CD4-positive, alpha-beta T cell treated with Interleukin-4 for 1 hour (primary cell): ENCODE measurements at regions not wholly inside any gene's neighbourhood (a gene's known extent, or its start where the extent isn't known, plus 50 kb on each side); places are given as distances from the start of the nearest gene placed in this dataset.
"Not testable (repeated sequence)": the region's sequence is repeated elsewhere in the genome, so short reads cannot be mapped to it uniquely, and the experiment has no call there.

Experiments used
- DNase-seq, 2 donors: peaks; one replicate each; pipeline ENCODE4 v3.0.0-alpha.2; 2020 to 2022

DNA sequence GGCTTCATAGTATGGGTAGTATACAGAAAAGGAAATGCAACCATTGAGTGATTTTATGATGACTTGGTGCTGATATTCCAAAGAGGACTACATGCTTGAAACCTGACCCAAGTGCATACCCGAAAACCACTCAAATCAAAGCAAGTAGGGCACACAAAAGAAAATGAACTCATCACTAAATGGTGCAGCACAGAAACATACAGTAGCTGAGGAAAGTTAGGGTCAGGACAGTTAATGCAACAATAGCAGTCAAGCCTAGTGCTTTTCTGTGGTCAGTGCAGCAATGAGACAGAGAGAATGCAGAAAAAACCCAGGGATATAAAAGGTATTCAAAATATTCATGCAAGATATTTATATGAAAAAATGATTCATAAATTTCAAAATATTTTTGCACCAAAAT, 711.1 kb downstream of the EPHA7 start:
- no peak for DNase-seq

DNA sequence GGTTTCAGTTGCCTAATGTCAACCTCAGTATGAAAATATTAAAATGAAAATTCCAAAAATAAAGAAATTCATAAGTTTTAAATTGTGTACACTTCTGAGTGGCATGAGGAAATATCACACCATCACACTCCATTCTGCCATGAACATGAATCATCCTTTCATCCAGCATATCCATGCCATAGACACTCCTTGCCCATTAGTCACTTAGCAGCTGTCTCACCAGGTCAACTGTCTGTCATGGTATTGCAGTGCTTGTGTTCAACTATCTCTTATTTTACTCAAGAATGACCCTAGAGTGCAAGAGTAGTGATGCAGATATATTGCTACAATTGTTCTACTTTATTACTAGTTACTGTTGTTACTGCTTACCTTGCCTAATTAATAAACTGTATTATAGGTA, 712.4 kb downstream of the EPHA7 start:
- no peak for DNase-seq

DNA sequence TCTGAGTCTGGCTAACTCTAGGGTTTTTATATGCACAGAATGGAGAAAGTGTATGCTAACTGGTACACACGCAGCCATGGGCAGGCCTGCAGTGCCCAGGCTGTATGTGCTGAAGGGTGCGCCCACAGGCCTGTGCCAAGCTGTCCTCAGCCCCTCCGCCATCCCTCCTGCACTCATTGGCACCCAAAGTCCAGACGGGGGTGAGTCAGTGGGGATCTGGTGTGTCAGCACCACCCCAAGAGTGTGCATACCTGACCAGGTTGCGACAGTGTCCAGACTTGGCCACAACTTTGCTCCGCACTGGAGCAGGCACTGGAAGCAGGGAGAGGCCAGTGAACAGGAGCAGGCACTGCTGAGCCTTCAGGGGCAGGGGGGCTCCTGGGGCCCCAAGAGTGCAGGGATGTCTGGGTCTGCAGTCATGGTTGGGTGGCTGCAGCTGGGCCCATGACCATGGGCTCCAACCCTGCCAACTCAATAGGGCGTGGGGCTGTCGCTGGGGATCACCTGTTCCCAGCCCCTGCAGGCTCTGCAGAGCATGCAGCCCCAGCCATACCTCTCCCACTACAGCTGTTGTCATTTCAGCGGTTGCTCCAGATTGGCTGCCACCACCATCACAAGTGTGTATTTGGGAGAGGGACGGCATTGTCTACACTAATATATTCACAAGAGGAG, 717.8 kb downstream of the EPHA7 start:
- DNase-seq: no peak

DNA sequence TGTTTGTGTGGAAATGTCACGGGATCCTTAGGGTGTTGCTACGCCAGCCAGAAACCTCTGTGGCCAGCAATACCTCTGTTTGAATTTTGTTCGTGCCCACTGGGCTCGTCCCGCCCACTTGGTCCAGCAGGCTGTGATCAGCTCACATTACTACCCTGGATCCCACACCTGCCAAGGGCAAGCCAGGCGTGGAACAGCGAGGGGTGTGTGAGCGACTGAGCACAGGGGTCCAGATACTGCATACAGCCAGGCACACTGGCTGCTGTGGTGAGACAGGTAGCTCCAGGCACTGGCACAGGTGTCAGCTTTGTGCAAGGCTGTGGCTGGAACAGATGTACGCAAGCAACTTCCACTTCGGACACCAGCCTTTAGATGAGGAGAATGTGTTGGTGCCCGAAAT, 718.9 kb downstream of the EPHA7 start:
- DNase-seq: no peak

DNA sequence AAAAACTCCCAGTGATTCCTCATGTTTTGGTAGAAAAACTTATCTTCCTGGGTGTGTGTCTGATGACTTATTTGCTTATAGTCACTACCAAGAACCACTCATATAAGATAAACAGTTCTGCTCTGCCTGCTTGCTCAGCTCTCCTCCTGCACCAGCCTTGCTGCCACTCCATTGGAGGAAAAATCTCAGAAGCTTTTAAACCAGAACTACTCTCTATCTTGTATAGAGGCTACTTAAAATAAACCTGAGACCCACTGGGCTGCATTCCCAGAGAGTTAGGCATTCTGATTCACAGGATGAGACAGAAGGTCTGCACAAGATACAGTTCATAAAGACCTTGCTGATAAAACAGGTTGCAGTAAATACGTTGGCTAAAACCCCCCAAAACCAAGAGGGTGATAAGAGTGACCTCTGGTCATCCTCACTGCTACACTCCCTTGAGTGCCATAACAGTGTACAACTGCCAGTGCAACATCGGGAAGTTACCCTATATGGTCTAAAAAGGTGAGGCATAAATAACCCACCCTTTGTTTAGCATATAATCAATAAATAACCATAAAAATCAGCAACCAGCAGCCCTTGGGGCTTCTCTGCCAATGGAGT, 728.3 kb downstream of the EPHA7 start:
- no peak for DNase-seq

DNA sequence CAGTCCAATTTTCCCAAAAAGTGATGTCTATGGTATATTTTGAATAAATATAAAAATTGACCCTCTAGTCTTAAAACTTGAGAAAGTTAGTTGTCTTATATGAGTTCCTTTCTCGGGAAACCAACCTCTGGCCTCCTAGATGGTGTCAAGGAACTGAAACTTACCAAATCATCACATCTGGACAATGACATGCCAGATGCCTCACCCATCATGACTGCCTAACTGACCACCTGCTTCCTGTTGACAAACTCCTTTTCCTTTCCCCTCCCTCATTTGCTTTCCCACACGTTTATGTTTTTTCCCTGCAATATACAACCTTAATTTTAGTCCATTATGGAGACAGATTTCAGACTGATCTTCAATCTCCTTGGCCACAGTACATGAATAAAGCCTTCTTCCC, 731.0 kb downstream of the EPHA7 start:
- DNase-seq: no peak

DNA sequence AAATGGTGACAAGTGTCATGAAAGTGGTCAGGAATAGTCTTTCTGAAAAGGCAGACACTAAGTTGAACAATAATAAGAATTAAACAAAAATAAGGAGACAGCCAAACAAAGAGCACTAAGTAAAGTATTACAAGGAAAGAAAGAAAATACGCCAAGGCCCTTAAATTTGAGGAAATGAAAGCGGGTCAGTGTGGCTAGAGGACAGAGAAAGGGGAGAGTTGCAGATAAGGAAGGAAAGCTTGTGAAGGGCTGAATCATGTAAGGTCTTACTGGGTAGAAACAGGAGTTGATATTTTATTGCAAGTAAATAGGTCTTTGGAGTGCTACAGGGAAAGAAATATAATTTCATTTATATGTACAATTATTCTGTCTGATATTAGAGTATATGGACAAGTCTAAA, 732.1 kb downstream of the EPHA7 start:
- DNase-seq: no peak

DNA sequence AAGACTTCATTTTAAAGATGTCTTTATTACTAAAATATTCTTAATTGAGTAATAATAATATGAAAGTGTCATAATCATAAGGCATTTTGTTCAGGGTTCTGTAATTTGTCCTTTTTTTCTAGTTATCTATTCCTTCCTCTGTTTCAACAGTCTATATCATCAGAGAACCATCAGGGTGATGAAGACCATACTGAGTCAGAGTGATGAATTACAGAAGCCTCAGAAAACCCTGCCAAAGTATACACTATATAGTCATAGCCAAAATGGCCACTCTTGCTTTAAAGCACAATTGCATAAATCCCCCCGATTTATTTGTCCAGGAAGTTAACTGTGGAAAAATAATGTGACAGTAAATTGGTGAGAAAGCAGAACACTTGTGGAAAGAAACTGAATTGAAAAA, 735.0 kb downstream of the EPHA7 start:
- DNase-seq: no peak

DNA sequence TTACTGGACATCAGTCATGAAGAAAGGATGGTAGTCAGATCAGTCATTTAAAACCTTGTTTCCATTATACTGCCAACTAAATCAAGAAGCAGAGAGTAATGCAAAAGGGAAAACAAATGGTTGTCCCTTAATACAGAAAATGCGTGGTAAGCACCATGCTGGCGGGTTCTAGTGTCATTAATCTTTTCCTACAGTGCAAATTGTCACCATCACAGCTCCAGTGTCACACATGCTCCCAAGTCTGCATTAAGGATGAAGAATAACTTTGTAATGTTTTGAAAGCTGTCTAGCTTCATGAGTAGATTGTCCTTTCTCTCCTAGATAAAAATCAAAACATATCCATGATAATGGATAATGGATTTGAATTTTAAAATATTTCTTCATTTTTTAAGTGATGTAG, 735.6 kb downstream of the EPHA7 start:
- no peak for DNase-seq

DNA sequence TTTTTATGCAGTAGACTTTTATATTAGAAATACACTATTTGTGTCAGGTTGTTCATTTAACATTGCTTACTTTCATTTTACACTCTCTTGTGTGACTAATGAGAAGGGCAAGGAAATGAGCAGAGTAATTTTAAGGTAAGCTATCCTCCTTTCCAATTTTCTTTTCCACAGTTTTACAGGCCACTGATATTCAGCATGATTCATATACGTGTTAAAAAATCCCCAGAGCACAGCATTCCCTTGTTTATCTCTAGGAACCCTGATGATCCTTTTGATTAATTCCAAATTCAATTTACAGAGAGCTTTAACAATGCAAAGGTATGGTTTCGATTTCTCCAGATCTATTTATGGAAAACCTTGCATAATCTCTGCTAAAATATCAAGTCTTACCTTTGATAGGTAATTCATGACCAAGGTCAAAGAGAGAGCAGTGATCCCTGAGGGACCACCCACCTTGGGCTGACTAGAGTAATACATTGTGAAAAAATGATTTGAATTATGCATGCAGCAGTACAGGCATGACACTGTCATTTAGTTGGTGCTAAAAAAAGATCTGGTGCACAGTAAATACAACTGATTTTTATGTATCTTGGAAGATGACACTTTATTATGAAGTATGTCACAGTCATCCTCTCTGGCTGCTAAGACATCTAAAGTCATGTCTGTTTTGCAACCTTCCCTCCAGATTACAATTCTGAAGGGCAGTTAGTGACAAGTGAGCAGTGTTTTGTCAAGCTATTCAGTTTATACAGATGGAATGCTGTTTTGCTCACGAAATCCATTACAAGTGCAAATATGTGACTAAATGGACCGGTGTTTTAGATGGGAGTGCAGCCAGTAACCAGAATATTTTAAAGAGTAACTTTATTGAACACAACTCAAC, 736.6 kb downstream of the EPHA7 start:
- no peak for DNase-seq

DNA sequence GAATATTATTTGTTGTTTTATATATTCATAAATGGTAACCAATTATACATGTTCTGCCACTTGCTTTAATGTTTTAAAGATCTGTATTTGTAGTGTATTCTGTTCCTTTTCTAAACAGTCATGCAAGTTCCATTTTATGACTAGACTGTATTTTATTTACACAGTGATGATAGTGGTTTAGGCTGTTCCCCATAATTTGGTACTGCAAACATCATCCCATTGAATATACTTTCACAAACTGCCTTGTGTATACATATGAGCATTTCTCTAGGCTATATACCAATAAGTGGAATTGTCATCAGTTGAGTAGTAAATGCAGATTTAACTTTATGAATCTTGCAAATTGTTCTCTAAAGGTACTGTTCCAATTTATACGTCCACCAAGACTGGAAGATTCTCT, 738.0 kb downstream of the EPHA7 start:
- no peak for DNase-seq

DNA sequence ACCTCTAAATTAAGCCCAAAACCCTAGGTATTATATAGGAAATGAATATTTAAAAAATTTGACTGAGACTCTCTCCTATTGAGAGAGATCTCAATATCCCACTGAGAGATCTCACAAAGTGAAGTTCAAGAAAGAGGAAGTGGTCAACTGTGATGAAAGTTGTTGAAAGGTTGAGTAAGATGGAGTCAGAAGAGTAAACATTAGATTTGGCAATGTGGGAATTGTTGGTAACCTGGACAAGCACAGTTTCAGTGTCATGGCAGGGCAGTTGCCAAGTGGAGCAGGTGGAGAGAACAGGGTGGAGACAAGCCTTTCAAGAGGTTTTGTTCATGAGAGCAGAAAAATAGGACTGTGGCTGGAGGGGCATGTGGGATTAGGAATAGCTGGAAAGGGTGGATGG, 747.9 kb downstream of the EPHA7 start:
- DNase-seq: not testable (repeated sequence)

DNA sequence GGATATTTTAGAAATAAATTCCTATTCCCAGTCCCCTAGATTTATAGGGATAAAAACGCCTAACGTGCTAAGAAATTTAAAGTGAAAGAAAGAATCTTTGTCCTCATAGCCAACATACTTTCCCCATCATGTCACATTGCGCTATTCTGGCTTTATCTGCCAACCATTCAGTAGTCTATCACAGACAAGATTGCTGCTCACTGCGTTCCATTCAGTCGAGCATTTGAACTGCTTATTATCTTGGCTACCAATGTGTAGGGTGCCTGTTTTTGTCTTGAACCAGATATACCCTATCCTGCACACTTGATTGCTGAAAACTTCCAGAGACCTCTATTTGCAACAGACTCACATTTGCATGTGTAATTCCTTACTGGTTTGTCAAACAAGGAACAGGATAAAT, 751.5 kb downstream of the EPHA7 start:
- no peak for DNase-seq

DNA sequence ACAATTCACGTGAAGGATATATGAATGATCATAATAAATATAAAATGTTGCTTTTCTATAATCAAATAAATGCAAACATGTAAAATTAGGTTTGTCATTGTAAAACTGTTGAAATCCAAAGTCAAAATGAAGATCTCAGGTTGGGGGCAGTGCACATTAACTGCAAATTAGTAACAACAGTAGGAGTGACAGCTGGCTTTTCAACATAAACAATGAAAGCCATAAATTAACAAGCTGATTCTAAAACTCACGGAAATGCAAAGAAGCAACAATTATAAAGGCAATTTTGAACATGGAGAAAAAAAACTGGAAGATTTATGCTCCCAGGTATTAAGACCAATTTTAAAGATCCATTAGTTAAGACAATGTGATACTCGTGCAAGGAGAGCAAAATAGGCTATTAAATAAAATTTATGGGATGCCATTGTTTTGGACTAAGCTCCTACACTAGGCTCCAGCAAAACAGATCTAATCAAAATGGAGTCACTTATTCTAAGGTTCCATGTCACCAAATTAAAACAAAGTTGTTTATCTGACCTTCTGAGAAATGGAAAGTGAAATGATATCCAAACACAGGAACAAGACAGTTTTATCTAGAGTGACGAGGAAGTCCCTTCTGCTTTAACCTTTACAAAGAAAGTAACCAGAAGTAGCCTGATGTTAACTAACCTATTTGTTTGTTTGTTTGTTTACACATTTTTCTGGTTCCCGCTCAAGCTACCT, 770.8 kb downstream of the EPHA7 start:
- DNase-seq: no peak

DNA sequence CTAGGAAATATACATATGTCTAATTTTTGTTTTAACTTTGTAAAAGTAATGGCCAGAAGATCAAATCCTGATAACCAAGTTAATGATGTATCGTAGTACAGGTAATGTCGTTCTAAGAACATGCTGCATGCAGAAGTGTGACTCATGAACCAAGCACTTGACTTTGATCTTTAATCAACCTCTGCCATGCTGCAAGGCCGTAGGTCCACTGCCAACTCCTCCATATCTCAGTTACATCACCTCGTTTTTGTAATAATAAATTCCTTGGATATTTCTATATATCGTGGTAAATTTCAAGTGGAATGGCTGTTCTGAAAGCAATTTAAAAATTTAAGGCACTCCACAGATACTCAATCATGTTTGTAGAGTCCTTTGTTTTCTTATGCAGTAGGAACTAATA, 771.7 kb downstream of the EPHA7 start:
- no peak for DNase-seq

DNA sequence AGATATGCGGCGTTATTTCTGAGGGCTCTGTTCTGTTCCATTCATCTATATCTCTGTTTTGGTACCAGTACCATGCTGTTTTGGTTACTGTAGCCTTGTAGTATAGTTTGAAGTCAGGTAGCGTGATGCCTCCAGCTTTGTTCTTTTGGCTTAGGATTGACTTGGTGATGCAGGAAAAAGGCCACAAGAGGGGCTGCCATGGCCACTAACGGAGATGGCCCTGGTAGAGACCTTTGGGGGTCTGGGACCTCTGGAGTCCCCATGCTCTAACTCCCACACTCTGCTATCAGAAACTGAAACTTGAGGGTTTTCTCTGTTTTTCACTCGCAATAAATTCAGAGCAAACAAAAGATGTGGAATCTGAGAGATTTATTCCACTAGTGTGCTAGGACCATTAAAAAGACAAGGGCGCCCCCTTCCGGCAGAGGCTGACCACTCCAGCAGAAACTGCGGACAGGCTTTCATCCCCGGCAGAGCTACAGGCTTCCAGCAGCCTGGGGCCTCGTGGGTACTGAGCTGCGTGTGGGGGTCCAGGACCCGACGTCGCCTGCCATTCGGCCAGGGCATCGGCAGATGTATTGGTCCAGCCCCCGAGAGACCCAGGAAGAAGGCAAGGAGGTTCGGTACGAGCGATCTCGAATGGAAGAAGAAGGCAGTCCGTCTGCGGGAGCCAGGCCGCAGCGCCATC, 775.1 kb downstream of the EPHA7 start:
- peak in 1 of 2 donors; percentile 11 for DNase-seq

DNA sequence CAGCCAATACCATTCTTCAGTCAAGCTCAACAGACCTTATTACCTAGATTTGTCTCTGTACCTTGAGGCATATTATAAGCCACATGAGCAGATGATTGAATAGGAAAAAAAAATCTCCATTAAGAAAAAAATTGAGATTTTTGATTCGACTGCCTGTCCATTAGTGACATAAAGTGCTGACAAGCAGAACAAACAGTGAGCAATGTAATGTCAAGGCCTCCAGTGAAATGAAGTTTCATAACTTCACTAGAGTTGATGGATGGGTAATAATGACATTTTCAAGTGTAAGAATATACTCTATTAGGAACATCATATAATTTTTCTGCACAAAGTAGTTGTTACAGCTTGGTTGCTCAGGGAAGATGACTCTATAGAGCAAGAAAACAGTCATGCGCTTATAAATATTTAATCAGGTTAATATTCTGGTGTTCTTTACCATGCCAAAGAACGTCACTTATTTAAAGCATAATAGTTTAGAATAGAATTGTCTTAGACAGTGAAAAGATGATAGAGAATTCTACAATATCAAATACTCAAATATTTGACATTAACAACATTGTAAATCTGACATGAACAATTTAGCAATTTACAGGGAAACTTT, 783.7 kb downstream of the EPHA7 start:
- no peak for DNase-seq

DNA sequence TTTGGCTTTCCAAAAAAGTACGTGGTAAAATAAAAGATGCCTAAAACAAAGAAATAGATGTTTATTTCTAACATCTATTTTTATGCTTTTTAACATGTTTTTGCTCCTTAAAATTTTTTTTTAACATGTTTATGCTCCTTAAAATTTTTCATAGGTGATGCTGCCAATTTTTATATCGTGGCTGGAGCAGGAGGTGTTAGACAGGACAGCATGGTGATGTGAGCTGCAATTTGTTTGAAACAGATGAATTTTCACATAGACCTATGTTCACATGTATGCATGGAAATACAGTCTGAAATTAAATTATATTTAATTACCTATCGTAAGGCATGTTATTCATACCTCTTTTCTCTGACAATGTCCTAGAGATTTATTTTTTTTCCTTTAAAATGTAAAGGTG, 784.8 kb downstream of the EPHA7 start:
- DNase-seq: no peak

DNA sequence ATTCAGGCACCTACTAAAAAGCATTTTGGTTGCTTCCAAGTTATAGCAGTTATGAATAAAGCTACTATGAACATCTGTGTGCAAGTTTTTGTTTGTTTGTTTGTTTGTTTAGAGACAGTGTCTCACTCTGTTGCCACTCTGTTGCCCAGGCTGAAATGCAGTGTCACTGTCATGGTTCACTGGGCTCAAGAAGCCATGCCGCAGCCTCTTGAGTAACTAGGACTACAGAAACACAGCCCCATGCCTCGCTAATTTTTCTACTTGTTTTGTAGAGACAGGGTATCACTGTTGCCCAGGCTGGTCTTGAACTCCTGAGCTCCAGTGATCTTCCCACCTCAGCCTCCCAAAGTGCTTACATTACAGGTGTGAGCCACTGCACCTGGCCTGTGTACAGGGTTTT, 795.9 kb downstream of the EPHA7 start:
- DNase-seq: no peak

DNA sequence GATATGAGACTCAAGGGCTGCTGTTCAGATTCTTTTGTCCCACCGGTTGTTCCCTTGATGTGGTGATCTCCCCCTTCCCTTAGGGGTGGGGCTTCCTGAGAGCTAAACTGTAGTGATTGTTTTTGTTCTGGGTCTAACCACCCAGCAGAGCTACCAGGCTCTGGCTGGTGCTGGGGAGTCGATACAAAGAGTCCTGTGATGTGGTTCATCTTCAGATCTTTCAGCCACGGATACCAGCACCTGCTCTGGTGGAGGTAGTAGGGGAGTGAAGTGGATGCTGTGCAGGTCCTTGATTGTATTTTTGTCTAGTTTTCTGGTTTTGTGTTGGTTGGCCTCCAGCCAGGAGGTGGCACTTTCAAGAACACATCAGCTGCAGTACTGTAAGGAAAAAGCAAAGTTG, 801.6 kb downstream of the EPHA7 start:
- no peak for DNase-seq

DNA sequence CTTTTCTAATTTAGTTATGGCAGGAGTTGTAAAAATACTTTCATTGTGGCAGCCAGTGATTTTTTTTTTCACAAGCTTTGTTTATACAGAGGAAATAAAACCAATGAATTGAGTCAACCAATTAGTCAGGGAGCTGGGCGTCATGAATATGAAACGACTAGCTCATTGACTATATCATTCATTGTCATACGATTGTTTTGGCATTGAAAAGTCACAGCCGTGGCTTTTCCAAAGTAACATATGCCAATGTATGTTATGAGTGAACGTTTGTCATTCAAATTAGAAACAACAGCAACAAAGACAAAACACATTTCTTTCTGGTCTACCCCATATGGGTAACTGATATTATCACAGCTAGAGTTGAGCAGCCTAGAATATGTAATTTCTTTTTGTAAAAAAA, 810.6 kb downstream of the EPHA7 start:
- DNase-seq: no peak

DNA sequence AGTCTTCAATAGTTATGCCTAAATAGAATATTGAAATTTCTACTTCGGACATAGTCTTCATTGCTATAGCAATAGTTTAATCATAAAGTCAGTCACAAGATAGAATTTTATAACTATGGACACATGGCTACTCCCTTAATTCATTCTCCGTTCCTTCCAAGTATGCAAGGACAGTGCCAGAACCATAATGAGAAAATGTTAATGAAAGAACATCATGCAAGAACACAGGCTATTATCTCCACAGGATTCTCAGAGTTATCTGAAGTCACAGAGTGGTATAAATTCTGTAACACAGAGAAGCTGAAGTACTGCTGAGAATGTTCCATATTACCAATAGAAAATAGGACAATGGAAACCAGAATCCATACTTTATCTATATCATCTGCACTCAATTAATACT, 826.2 kb downstream of the EPHA7 start:
- no peak for DNase-seq
